ENCODE measurements at regions not wholly inside any gene's neighbourhood (a gene's known extent, or its start where the extent isn't known, plus 50 kb on each side); places are given as distances from the start of the nearest gene placed in this dataset.

- intact Hi-C loops (cut with micrococcal nuclease) = no loop called here
- ATAC-seq = no peak
Observed at GRCh38 chr5:53779541-53779981, 219.1 kb downstream of the NDUFS4 start.

GRCh38 chr5:53782620-53783019 is 222.2 kb downstream of the NDUFS4 start:
- no peak for FAIRE-seq
- intact Hi-C loops (cut with micrococcal nuclease) = no loop called here
- TF ChIP-seq SIN3B (IDR thresholded peaks at IDR 0.05; ENCODE audit: low read depth) = no peak
- no peak for TF ChIP-seq RERE (CRISPR knock-in tag; IDR thresholded peaks at IDR 0.05; ENCODE audit: borderline replicate concordance)
- no peak for TF ChIP-seq IFI16 (CRISPR knock-in tag; IDR thresholded peaks at IDR 0.05)
- TF ChIP-seq TSC22D4 (tag; IDR thresholded peaks at IDR 0.05) = no peak
- TF ChIP-seq ZNF124 (CRISPR knock-in tag; IDR thresholded peaks at IDR 0.05) = no peak

More at GRCh38 chr5:53779541-53779981, 219.1 kb downstream of the NDUFS4 start:
- TF ChIP-seq ZNF121 (CRISPR knock-in tag; conservative IDR thresholded peaks at IDR 0.05) (no peak), CREB5 (CRISPR knock-in tag; IDR thresholded peaks at IDR 0.05) (no peak), ZNF184 (CRISPR knock-in tag; IDR thresholded peaks at IDR 0.05) (no peak), BRF1 (IDR thresholded peaks at IDR 0.05; ENCODE audit: borderline replicate concordance, extremely low read depth, insufficient read length) (no peak), SMARCB1 (IDR thresholded peaks at IDR 0.05; ENCODE audit: insufficient read length, low read depth) (no peak)
- no peak overlapping the region for H3K4me2 ChIP-seq (ENCODE audit: insufficient read depth, low read length)
- H3K79me2 ChIP-seq (ENCODE audit: control insufficient read depth, insufficient read depth, low read length) = no peaks in the 10 kb centered on the region
- no peak overlapping the region for H3K9ac ChIP-seq (ENCODE audit: insufficient read depth in 1 of 2, low read depth in 2 of 2, low read length in 2 of 2)
- 3% methylated on average over 4 of the region's 4 CpGs for WGBS (ENCODE audit: insufficient coverage, low coverage, missing lambda C conversion rate)
- no peaks in the 10 kb centered on the region for H4K20me1 ChIP-seq (replicated peaks; ENCODE audit: control insufficient read depth, insufficient read depth, low read length)
- BruUV-seq (replicated peaks) = no TSS peak
- CTCF ChIA-PET (ENCODE audit: low intra/inter-chr PET ratio) = no interaction called here
- DNase-seq (ENCODE audit: extremely low read depth in 1 of 4, low spot score in 3 of 4) (no peak), FAIRE-seq (no peak)
- no peak overlapping the region for H3K4me3 ChIP-seq
- no peaks in the 10 kb centered on the region for H3K9me3 ChIP-seq (replicated peaks; ENCODE audit: control insufficient read depth, insufficient read depth, low read depth, low read length)
- POLR2A ChIA-PET = no interaction called here
- no peak overlapping the region for H3K27ac ChIP-seq (ENCODE audit: extremely low read depth, low read depth, low read length)
- no peak overlapping the region for H2AFZ ChIP-seq (ENCODE audit: low read depth, low read length)
- H3K4me1 ChIP-seq (replicated peaks in 1 of 2; ENCODE audit: control insufficient read depth in 2 of 2, insufficient read depth in 2 of 2, low read length in 2 of 2) = no peaks in the 10 kb centered on the region
- no peaks in the 10 kb centered on the region for H3K36me3 ChIP-seq (ENCODE audit: control insufficient read depth, insufficient read depth, low read length)
- peaks cover 13 to 24% of the 10 kb centered on the region in 2 experiments; a peak in 4 of 5 replicates for H3K27me3 ChIP-seq (ENCODE audit: control insufficient read depth in 2 of 2, insufficient read depth in 2 of 2, low read length in 2 of 2)
- no peaks in the 10 kb centered on the region for H3K9me1 ChIP-seq (ENCODE audit: control insufficient read depth, insufficient read depth, low read length)
- in situ Hi-C loops (cut with MboI) = no loop called here

More at GRCh38 chr5:53782620-53783019, 222.2 kb downstream of the NDUFS4 start:
- no peaks in the 10 kb centered on the region for H3K4me1 ChIP-seq (replicated peaks in 1 of 2; ENCODE audit: control insufficient read depth in 2 of 2, insufficient read depth in 2 of 2, low read length in 2 of 2)
- WGBS (ENCODE audit: insufficient coverage, low coverage, missing lambda C conversion rate) = 2% methylated on average over 4 of the region's 4 CpGs
- CTCF ChIA-PET (ENCODE audit: low intra/inter-chr PET ratio) = no interaction called here
- H3K27me3 ChIP-seq (ENCODE audit: control insufficient read depth in 2 of 2, insufficient read depth in 2 of 2, low read length in 2 of 2) = peaks cover 15 to 24% of the 10 kb centered on the region in 2 experiments; a peak in 4 of 5 replicates
- no peak for DNase-seq (ENCODE audit: extremely low read depth in 1 of 4, low spot score in 3 of 4)
- H3K36me3 ChIP-seq (ENCODE audit: control insufficient read depth, insufficient read depth, low read length) = no peaks in the 10 kb centered on the region
- ATAC-seq = no peak
- no peaks in the 10 kb centered on the region for H3K9me3 ChIP-seq (replicated peaks; ENCODE audit: control insufficient read depth, insufficient read depth, low read depth, low read length)
- no peak overlapping the region for H2AFZ ChIP-seq (ENCODE audit: low read depth, low read length)
- no peak overlapping the region for H3K9ac ChIP-seq (ENCODE audit: insufficient read depth in 1 of 2, low read depth in 2 of 2, low read length in 2 of 2)
- no peaks in the 10 kb centered on the region for H3K9me1 ChIP-seq (ENCODE audit: control insufficient read depth, insufficient read depth, low read length)
- no peaks in the 10 kb centered on the region for H3K79me2 ChIP-seq (ENCODE audit: control insufficient read depth, insufficient read depth, low read length)
- no peak overlapping the region for H3K27ac ChIP-seq (ENCODE audit: extremely low read depth, low read depth, low read length)
- no peak overlapping the region for H3K4me3 ChIP-seq
- no peaks in the 10 kb centered on the region for H4K20me1 ChIP-seq (replicated peaks; ENCODE audit: control insufficient read depth, insufficient read depth, low read length)
- no TSS peak for BruUV-seq (replicated peaks)
- POLR2A ChIA-PET = interaction anchor here (0.8 kb wide), 1 partner anchor 9 kb away, joined by 3 read pairs; no protein-coding TSS in a partner anchor
- in situ Hi-C loops (cut with MboI) = no loop called here
- H3K4me2 ChIP-seq (ENCODE audit: insufficient read depth, low read length) = no peak overlapping the region

Measured in K562 (cell line).